ENCODE measurements at regions not wholly inside any gene's neighbourhood (a gene's known extent, or its start where the extent isn't known, plus 50 kb on each side); places are given as distances from the start of the nearest gene placed in this dataset.
A peak's percentile ranks its signal among the peaks of the same experiment; 100 is the strongest.
"Not testable (repeated sequence)": the region's sequence is repeated elsewhere in the genome, so short reads cannot be mapped to it uniquely, and the experiment has no call there.

DNA sequence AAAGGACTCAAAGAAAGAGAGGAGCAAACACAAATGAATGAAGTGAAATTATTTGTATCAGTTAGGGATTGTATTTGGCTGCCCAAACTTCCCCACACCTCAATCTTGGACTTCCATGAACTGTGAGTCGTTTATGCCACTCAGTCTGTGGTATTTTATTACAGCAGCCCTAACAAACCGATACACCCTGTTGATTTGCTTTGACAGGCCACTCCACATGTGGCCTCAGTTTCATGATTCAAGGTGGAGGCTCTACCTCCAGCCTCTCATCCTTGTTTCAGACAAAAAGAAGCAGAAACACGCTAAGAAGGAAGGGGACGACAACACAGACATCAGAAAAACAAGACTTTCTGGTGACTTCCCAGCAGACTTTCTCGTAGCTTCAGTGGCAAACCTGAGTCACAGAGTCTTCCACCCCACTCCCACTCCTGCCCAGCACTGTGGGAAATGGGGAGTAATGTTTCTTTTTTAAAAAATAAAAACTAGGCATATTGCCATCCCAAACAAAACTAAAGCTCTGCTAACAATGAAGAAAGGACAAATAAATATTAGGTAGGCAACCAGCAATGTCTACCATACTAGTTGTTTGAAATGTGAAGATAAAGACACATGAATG lies 52.2 kb upstream of the ABCA1 start:
- DNase-seq, result no peak

DNA sequence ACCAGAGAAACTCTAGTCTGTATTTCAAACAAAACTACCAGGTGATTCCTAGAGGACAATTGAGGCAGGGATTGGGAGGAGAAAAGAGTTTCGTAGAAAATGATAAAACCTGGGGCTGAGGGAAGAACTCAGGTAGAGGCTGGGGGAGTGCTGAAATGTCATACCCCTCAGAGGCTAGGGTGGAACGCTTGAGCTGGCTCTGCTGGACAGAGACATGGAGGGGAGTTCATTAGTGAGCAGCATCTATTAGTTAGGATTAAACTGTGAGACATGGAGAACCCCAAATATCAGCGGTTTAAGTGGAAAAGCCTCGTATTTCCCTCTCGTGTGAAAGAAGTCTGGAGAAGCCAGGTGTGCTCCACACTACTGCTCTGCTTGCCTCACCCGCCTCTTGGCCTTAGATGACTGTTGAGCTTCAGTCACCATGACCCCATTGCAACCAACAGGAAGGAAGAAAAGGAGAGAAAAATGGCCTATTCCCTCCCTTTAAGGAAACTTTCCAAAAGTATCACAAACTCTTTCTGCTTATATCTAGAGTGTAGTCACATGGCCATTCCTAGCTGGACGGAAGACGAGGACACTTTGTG lies 53.7 kb upstream of the ABCA1 start:
- DNase-seq, result no peak

DNA sequence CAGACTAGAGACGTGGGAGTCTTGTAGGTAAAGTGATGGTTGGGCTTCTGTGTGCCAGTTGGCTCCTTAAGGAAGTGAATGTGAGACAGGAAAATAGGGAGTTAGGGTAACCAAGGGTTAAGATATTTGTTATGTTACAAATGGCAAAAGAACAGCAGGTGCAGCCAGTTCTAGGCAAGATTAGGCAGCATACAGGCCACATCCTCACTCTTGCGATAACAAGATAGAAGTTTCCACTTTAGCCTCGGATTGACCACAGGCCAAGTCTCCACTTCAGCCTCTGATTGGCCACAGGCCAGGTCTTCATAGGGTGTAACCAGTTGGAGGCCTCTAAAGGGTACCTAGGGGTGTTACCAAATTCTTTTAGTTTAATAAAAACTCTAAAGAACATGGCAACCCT lies 54.6 kb upstream of the ABCA1 start:
- no peak for DNase-seq

DNA sequence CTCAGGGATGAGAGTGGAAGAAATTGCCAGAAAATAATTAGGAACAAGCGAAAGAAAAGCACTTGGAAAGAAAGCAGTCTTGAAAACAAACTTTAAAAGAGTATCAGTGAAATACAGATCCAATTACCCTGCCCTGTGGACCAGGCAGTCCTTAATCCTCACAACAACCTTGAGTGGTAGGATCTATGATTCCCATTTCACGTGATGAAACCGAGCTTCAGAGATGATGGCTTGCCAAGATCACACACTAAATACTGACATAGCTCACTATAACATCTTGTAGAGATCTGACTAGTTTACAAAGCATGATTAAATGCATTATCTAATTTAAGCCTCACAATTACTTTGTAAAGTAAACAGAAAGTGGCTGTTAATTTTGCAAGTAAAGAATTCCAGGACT lies 55.5 kb upstream of the ABCA1 start:
- no peak for DNase-seq

DNA sequence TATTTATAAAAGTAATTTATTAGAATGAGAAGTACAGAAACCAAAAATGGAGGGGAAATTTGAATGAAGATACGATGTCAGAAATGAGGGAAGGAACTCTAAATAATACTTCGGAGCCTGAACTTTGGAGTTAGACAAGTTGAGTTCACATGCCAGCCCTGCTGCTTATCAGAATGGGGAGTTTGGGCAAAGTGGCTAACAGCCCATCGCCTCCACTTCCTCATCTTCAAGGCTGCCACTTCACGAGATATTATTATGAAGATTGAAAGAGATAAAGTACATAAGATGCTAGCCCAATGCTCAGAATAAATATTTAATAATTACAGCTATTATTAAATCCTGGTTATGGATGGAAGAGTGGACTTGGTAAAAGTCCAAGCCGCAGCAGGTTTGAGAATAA lies 56.2 kb upstream of the ABCA1 start:
- no peak for DNase-seq

DNA sequence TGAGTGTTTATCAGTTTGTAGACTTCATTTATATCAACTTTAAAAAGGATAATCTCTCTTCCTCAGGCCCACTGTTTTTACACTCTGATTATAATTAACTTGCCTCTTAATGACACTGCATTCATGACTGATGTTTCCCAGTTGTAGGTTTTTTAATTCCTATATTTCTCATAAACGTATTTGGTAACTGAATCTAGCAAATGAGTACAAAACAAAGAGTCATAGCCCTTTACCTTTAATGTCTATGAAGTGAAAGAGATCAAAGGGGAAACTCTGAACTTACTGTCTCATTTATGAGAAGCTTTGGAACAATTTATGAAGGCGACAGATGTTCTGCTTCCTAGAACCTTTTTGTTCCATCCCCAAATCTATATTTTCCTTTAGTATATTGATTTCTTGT lies 56.6 kb upstream of the ABCA1 start:
- DNase-seq, result no peak

DNA sequence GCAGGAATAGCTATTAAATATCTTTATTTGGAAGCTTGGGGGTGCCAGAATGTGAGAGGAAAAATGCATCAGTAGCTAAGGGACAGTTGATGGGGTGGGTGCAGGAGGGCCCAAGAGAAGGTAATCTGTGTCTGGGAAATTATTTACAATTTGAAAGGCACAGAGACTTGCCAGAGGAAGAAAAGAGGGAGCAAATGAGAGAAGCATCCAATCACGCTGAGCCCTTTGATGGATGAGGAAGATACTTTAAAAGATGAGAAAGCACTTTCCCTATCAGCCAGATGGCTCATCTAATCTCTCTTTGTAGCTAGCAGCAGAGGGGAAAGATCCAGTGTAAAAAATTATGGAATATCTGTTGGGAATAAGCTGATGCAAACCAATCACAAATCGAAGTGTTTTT lies 57.0 kb upstream of the ABCA1 start:
- no peak for DNase-seq

DNA sequence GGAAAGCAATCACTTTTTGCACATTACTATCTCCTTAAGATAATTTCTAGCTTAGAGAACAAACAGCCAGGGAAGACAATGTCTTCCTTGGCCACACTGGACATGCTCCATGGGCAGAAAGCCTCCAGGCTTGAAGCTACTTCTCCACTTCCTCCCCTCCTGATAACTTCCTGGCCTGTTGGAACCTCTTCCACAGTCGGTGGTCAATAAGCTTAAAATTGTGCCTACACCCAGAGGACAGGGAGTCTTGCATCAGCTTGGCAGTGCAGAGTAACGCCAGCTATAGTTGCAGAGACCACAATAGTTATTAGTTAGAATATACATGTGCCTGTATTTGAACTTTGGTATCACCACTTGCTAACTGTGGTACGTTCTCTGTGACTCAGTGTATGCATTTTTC lies 58.1 kb upstream of the ABCA1 start:
- no peak for DNase-seq

DNA sequence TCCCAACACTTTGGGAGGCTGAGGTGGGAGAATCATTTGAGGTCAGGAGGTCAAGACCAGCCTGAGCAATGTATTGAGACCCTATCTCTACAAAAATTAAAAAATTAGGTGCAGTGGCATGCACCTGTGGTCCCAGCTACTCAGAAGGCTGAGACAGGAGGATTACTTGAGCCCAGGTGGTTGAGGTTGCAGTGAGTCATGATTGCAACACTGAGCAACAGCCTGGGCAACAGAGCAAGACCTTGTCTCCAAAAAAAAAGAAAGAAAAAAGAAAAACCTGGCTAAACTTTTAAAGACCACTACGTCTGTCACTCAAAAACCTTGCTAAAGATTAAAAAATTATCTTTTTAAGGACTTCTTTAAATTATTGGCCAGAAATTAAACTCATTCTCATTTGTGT lies 59.8 kb upstream of the ABCA1 start:
- DNase-seq, result no peak

DNA sequence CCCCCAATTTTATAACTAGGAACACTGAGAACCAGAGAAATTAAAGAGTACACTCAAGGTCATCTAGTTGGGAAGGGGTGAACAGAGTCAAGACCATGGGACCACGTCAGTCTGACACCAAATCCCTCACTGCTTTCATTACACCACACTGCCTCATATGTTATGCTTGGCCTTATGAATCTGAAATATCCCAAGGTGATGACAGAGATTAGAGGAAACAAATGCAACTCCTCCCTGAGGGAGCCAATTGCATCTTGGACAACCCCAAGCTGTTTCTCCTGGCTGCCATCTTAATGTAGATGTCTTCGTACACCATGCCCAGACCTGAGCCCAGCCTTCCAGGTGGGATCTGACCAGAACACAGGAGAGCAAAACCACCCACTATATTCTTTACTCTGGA lies 60.6 kb upstream of the ABCA1 start:
- no peak for DNase-seq

DNA sequence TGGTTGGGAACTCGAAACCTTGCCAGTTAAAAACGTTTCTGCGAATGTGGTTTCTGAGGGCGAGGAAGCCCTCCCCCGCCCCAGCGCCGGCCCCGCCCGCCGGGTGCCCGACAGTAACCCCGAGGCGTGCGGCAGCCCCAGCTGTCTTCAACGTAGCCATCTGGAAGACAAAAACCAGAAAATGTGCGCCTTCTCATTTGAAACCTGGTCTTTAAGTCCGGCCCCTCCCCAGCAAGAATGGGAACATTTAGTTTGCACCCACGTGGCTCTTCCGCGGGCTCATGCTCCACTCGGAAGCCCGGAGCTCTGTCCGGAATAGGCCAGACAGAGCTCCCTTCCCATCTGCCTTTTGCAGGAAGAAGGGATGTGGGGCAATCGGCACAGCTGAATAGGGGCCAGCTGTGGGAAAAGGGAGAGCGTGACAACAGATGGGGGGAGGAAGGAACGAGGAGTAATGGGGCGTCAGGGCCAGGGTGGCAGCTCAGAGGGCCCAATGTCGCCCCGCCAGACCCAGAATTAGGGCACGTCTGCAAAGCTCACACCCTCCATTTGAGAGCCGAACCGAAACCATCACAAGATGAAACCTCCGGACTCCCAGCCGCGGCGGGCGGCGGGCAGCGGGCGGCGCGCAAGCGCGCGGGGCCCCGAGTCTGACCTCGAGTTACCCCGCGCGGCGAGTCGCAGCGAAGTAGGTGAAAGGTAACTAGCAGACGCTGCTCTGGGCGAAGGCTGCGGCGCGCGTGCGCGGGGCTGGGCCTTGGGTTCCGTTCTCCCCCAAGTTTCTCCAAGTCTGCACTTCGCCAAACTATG lies 63.4 kb upstream of the ABCA1 start:
- peak in 1 of 2 experiments; percentile 27 for DNase-seq

DNA sequence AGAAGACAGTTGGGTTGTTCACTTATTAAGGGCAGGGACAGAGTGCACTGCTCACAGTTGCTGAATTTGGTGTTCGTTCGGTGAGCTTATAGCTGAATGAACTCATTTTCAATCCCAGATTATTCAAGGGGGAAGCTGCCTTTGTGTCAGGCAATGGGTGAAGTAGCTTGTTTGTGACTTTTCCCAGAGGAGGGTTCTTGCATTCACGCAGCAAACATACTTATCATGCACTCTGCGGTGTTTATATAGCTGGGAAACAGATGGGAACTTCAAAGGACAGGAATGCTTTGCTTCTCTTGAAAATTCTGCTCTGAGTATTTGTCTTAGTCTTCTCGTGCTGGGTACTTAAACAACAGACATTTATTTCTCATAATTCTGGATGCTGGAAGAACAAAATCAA lies 64.7 kb upstream of the ABCA1 start:
- no peak for DNase-seq

DNA sequence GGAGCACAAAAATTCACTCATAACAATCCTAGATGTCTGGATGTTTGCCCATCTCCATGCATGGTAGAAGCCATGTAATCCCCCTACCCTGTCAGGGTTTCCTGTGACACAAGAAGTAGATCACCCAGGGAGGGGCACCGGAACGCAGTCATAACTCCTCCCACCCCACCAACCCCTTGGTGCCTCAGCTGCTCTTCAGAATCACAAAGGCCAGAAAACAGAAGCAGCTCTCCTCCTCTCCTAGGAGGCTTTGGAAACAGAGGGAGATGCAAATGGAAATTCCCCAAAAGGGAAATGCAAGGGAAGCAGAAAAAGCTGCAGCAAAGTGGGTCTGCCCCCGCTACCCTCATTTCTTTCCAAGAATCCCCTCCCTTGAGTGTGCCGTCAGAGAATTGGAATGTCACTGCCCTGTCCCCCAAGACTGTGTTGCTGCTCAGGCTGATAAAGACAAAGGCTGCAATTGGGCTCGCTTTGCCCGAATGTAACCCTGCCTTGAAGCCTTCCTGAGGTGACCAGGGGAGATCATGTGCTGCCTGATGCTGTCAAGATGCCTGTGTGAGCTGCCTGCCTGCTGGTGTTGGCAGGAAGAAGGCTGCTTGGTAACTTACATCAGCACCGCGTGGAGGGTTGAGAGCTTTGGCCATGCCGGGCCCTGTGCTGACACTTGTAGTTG lies 65.5 kb upstream of the ABCA1 start:
- DNase-seq, result no peak

DNA sequence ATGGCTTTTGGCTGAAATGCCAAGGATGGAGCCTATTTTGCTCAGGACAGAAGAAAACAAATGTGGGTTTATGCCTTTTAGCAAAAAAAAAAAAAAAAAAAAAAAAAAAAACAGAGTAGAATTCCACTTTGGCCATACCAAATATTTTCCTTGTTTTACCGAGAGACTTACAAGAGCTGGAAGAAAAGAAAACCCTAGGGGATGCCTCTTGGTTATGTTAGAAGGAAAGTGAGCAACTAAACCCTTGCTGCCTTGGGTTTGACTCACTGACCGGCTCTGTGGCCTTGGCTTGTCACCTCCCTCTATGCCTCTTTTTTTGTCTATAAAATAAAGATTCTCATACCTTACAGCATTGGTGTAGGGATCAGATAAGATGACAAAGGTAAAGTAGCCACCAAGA lies 69.6 kb upstream of the ABCA1 start:
- DNase-seq, result no peak

DNA sequence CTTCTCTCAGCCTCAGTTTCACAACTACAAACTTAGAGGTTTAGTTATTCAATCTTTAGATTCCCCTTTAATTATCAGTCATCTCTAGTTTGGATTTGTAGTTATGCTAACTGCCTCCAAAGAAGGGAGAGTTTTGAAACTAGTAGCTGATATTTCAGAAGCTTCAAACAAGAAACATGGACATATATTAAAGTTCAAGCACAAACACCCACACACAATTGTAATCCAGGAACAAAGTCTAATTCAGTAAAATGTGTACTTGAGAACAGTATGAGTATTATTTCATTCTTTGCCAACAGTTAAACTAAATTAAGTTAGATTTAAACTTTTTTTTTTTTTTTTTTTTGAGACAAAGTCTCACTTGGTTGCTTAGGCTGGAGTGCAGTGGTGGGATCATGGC lies 71.2 kb upstream of the ABCA1 start:
- no peak for DNase-seq

DNA sequence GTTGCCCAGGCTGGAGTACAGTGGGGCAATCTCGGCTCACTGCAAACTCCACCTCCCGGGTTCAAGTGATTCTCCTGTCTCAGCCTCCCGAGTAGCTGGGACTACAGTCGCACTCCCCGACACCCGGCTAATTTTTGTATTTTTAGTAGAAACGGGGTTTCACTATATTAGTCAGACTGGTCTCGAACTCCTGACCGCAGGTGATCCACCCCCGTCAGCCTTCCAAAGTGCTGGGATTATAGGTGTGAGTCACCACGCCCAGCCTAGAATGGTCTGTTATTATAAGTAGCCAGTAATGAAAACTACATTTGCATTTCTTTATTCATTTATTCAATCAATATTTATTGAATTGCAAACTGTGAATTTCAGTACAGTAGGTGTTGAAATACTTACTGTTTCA lies 72.6 kb upstream of the ABCA1 start:
- DNase-seq, result not testable (repeated sequence)

DNA sequence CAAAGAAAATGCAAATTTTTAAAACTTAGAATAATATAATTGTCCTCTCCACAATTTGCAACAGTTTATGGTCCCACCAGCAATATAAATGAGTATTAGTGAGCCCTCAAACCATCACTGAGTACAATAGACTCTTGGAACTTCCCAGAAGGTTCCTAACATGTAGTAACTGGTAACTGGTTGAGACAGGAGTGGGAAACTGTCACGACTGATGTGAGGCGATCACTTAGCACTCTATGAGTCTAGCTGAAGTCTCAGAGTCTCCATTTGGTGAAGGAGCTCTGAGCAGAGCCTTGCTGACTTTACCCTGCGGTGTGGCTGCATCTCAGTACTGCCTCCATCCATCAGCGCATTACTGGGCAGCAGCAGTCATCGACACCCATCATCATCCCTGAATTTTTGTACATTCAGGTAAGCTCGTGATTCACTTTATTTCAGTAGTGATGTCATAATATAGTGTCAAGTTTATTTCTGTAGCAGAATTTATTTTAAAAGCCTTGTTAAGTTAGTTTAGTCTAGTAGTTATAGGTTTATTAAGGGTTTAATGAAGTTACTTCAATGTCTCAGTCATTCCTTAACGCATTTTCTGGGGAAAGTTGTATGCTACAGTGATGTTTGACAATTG lies 76.6 kb upstream of the ABCA1 start:
- no peak for DNase-seq

DNA sequence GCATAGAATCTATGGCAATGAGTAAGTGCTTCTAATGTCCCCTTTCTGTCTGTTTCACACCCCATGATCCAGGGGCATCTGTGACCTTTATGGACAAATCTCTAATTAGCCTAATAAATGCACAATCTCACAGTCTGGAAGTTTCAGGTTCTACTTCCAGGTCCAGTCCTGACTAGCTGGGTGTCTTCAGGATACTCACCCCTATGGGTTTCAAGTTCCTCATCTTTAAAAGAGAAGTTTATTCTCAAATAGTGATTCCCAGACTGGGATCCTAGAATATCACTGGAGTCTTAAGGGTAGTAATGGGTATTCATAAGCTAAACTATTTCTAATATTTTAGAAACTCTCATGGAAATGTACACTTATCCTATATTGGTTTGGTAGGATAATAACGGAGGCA lies 77.2 kb upstream of the ABCA1 start:
- DNase-seq, result no peak

DNA sequence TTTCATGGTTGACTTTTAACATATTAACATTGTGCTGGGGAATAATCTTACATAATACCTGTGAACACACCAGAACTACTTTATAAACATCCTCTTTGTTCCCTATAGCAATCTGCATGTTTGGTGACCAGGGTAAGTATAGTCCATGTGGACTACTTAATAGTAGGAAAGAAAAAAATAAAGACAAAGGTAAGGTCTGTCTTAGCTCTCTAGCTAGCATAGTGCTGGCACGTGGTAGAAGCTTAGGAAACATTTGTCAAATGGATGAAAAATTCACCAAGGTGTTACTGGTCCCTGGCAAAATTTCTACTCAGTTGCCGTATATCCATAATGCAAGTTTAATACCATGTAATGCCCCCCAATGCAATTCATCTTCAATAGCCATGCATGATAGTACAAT lies 78.6 kb upstream of the ABCA1 start:
- DNase-seq, result no peak

DNA sequence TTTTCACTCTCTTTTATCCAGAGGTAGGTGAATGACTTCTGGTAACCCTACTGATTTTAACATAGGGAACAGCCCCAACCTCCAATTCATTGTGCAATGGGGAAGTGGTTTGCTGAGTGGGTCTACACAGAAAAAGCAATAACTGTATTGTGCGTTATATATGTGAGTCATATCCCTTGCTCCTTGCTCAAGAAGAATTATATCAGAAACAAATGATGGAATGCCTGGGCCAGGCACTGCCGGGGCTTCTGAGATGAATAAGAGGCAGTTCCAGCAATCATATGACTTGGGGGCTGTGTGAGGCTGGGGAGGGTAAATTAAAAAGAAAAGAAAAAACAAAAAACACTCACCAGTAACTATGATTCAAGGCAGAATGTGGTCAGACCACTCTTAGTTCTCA lies 79.2 kb upstream of the ABCA1 start:
- DNase-seq, result no peak

DNA sequence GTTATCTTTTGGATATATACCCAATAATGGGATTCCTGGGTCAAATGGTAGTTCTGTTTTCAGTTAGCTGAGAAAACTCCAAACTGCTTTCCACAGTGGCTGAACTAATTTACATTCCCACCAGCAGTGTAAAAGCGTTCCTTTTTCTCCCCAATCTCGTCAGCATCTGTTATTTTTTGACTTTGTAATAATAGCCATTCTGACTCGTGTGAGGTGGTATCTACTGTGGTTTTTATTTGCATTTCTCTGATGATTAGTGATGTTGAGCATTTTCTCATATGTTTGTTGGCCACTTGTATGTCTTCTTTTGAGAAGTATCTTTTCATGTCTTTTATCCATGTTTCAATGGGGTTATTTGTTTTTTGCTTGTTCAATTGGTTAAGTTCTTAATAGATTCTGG lies 82.1 kb upstream of the ABCA1 start:
- DNase-seq, result not testable (repeated sequence)

DNA sequence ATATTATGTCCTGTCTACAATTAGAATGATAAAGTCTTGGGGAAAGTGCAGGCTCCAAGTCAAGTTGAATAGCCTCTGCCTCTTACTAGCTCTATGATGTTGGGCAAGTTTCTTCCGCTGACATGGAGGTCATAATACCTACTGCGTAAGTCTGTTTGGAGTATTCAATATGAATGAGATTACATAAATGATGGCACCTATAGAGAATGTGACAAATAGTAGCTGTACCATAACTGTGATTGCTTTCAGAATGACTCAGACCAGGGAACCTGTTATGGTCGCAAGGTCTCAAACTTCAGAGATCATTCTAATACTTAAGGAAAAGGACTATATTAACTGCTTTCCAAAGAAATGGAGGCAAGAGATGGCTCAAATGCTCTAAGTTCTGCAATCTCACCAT lies 94.0 kb upstream of the ABCA1 start:
- DNase-seq, result no peak

DNA sequence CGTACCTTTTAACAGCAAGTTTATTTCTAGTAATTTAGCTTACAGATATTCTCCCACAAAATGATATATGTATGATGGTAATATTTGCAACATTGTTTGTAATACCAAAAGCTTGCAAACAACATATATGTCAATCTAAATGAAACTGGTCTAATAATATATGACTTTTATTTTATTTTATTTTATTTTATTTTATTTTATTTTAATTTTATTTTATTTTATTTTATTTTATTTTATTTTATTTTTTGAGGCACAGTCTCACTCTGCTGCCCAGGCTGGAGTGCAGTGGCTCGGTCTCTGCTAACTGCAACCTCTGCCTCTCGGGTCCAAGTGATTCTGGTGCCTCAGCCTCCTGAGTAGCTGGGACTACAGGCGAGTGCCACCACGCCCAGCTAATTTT lies 94.6 kb upstream of the ABCA1 start:
- DNase-seq, result not testable (repeated sequence)

DNA sequence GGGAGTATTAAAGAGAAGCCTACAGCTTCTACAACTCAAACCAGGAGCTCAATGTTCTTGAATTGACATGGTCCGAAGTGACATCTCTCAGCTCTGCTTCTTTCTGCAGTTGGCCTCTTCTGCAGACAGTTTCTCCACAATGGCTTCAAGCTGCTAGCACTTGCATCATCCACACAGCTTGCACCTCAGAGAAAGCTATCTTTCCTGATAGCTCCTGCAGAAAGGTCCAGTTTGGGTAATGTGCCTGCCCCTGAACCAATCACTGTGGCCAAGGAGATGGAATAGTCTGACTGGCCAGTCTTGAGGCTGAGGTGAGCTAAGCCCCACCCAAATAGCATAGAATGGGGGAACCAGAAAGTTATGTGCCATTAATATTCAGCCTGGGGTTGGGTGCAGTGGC lies 95.8 kb upstream of the ABCA1 start:
- no peak for DNase-seq
